ENCODE measurements at regions not wholly inside any gene's neighbourhood (a gene's known extent, or its start where the extent isn't known, plus 50 kb on each side); places are given as distances from the start of the nearest gene placed in this dataset.

GRCh38 chr6:101266063-101266462 lies 127.4 kb upstream of the GRIK2 start:
- ATAC-seq: no peak
- TF ChIP-seq STAT1 (IDR thresholded peaks at IDR 0.05; ENCODE audit: unreplicated experiment): no peak
- no peak for TF ChIP-seq CREB1 (CRISPR knock-in tag; IDR thresholded peaks at IDR 0.05; ENCODE audit: low read depth)
- TF ChIP-seq ZNF114 (CRISPR knock-in tag; IDR thresholded peaks at IDR 0.05): no peak
- no peak for TF ChIP-seq POLR2AphosphoS5 (IDR thresholded peaks at IDR 0.05; ENCODE audit: low read depth)
- TF ChIP-seq EZH2phosphoT487 (IDR thresholded peaks at IDR 0.05; ENCODE audit: unreplicated experiment): no peak
- no peak for TF ChIP-seq ZNF462 (CRISPR knock-in tag; IDR thresholded peaks at IDR 0.05)
- TF ChIP-seq JUNB (IDR thresholded peaks at IDR 0.05; ENCODE audit: unreplicated experiment): no peak
- TF ChIP-seq ZNF331 (CRISPR knock-in tag; IDR thresholded peaks at IDR 0.05; ENCODE audit: low read depth): no peak
- TF ChIP-seq EZH2 (IDR thresholded peaks at IDR 0.05; ENCODE audit: low read depth, unreplicated experiment): no peak
- no peak for TF ChIP-seq NANOG (IDR thresholded peaks at IDR 0.05; ENCODE audit: borderline replicate concordance)
- TF ChIP-seq REST (IDR thresholded peaks at IDR 0.05; ENCODE audit: unreplicated experiment): no peak
- no peak for TF ChIP-seq CTCF (conservative IDR thresholded peaks at IDR 0.05; ENCODE audit: low read depth in 2 of 2)
- no peak for TF ChIP-seq ETS1 (IDR thresholded peaks at IDR 0.05)
- no peak for DNase-seq (ENCODE audit: low spot score)

More at GRCh38 chr6:101266063-101266462, 127.4 kb upstream of the GRIK2 start:
- H3K27ac Mint-ChIP-seq: no peak overlapping the region
- Histone ChIP-seq H3K27me3 (ENCODE audit: insufficient read depth) (no peaks in the 10 kb centered on the region), H3K4me2 (no peak overlapping the region), H2AFZ (no peak overlapping the region), H3K4me1 (ENCODE audit: insufficient read depth) (no peaks in the 10 kb centered on the region), H3K9me2 (ENCODE audit: insufficient read depth) (0 out of 2 replicates have a peak, but pooled peaks cover 5% of the 10 kb centered on the region), H3K79me2 (replicated peaks; ENCODE audit: insufficient read depth) (no peaks in the 10 kb centered on the region), H4K20me1 (replicated peaks; ENCODE audit: insufficient read depth) (no peaks in the 10 kb centered on the region), H3K27ac (ENCODE audit: low read depth) (no peak overlapping the region), H3K36me3 (ENCODE audit: insufficient read depth) (no peaks in the 10 kb centered on the region), H3F3A (replicated peaks; ENCODE audit: low read depth) (no peaks in the 10 kb centered on the region), H3K4me3 (no peak overlapping the region)
- H3K36me3 Mint-ChIP-seq (ENCODE audit: low read depth): no peaks in the 10 kb centered on the region
- H3K4me3 Mint-ChIP-seq: no peak overlapping the region
- no peaks in the 10 kb centered on the region; the same call in 2 of the 3 replicates for H3K9me3 Mint-ChIP-seq
- no peaks in the 10 kb centered on the region for H3K4me1 Mint-ChIP-seq
- no peaks in the 10 kb centered on the region for H3K27me3 Mint-ChIP-seq (ENCODE audit: insufficient read depth, low read depth, poor library complexity)
